Prostate gland (tissue), 2 donors: ENCODE measurements at regions not wholly inside any gene's neighbourhood (a gene's known extent, or its start where the extent isn't known, plus 50 kb on each side); places are given as distances from the start of the nearest gene placed in this dataset.

Source experiments
- DNase-seq: peaks from one replicate; pipeline ENCODE4 v3.0.0-alpha.2; 2019; ENCODE audit warnings: low spot score
- H3K27ac ChIP-seq, 2 donors: fragments of 200-600 bp; sonication (generic); 2 replicates each; pipeline ENCODE4 v1.5.1; 2017 to 2019
- H3K27me3 ChIP-seq: fragments of 200-600 bp; sonication (generic); replicated peaks from 2 replicates; pipeline ENCODE4 v1.5.1; 2019; ENCODE audit not compliant: insufficient read depth
- H3K36me3 ChIP-seq, 2 donors: fragments of 200-600 bp; sonication (generic); 1 replicate in 1 of 2; 2 replicates in 1 of 2; pipeline versions ENCODE4 v1.5.1 to v1.8.1; 2017 to 2019
- H3K4me1 ChIP-seq: fragments of 200-600 bp; sonication (generic); replicated peaks from 2 replicates; pipeline ENCODE4 v1.5.1; 2019
- H3K4me3 ChIP-seq, 2 donors: fragments of 200-600 bp; sonication (generic); 2 replicates each; pipeline ENCODE4 v1.5.1; 2017 to 2019
- H3K9me3 ChIP-seq: fragments of 200-600 bp; sonication (generic); 2 replicates; pipeline ENCODE4 v1.5.1; 2017
- POLR2A ChIP-seq: fragments of 450-650 bp; IDR thresholded peaks from one replicate; pipeline ENCODE4 v1.6.1; 2016; ENCODE audit warnings: antibody characterized with exemption, mild to moderate bottlenecking
- POLR2AphosphoS5 ChIP-seq: sonication (generic); formaldehyde crosslinking; IDR thresholded peaks from one replicate; pipeline ENCODE4 v1.6.1; 2017; ENCODE audit warnings: antibody characterized with exemption
- WGBS: methylation state at CpG from one replicate; pipeline ENCODE4 v1.1.5; 2018; 5-methylcytosine and 5-hydroxymethylcytosine counted together
- intact Hi-C: fragments of 100-400 bp; cut with DNase I; formaldehyde crosslinking; loops from one replicate; pipeline ENCODE4 v1.14.2; 2022
- TF ChIP-seq, protein P1 (sequence below), 4 experiments: fragments of 200-600 bp in 2 of 4; fragments of 450-650 bp in 2 of 4; sonication (generic) in 2 of 4; IDR thresholded peaks; 1 replicate in 3 of 4; 2 replicates in 1 of 4; pipeline ENCODE4 v1.5.1; 2016 to 2019; ENCODE audit warnings: antibody characterized with exemption in 4 of 4, mild to moderate bottlenecking in 2 of 4, moderate library complexity in 2 of 4

DNA sequence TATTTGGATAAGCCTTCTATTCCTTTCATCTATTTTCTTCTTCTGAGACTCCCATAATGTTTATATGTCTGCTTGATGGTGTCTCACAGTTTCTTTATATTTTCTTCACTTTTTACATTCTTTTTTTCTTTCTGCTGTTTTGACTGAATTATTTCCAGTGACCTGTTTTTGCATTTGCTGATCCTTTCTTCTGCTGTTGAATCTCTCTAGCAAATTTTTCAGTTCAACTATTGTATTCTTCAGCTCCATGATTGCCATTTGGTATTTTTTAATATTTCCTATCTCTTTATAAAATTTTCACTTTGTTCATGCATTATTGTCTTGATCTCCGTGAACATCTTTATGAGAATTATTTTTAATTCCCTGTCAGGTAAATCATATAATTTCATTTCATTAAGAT, 122.3 kb upstream of the ST6GALNAC5 start:
- H3K27me3 ChIP-seq, result no peaks in the 10 kb centered on the region
- no peak for TF ChIP-seq POLR2A
- no peak for TF ChIP-seq POLR2AphosphoS5
- TF ChIP-seq, protein P1, sequence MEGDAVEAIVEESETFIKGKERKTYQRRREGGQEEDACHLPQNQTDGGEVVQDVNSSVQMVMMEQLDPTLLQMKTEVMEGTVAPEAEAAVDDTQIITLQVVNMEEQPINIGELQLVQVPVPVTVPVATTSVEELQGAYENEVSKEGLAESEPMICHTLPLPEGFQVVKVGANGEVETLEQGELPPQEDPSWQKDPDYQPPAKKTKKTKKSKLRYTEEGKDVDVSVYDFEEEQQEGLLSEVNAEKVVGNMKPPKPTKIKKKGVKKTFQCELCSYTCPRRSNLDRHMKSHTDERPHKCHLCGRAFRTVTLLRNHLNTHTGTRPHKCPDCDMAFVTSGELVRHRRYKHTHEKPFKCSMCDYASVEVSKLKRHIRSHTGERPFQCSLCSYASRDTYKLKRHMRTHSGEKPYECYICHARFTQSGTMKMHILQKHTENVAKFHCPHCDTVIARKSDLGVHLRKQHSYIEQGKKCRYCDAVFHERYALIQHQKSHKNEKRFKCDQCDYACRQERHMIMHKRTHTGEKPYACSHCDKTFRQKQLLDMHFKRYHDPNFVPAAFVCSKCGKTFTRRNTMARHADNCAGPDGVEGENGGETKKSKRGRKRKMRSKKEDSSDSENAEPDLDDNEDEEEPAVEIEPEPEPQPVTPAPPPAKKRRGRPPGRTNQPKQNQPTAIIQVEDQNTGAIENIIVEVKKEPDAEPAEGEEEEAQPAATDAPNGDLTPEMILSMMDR (IDR thresholded peaks at IDR 0.05), result no peak
- WGBS, result 91% methylated on average over 1 of the region's 1 CpG
- no peaks in the 10 kb centered on the region for H3K36me3 ChIP-seq
- H3K4me1 ChIP-seq, result no peaks in the 10 kb centered on the region
- DNase-seq, result no peak
- H3K9me3 ChIP-seq, result no peaks in the 10 kb centered on the region
- intact Hi-C loops, result no loop called here
- H3K27ac ChIP-seq, result no peak overlapping the region
- H3K4me3 ChIP-seq, result no peak overlapping the region

DNA sequence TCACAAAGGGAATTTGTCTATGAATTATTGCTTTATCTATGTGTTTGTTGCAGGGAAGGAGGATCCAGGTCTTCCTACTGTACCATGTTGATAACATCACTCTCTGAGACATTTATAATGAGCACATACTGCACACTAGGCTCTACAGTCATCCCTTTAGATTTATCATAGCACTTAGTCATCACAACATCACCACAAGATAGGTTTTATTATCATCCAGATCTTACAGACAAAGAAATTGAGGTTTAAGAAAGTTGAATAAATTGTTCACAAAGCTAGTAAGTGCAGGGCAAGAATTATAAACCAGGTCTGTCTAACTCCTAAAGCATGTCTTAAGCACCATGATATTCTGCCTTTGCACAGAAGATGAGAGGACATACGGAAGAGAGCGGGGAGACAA, 121.1 kb upstream of the ST6GALNAC5 start:
- WGBS, result 86% methylated on average over 2 of the region's 2 CpGs
- H3K27ac ChIP-seq, result no peak overlapping the region
- intact Hi-C loops, result no loop called here

DNA sequence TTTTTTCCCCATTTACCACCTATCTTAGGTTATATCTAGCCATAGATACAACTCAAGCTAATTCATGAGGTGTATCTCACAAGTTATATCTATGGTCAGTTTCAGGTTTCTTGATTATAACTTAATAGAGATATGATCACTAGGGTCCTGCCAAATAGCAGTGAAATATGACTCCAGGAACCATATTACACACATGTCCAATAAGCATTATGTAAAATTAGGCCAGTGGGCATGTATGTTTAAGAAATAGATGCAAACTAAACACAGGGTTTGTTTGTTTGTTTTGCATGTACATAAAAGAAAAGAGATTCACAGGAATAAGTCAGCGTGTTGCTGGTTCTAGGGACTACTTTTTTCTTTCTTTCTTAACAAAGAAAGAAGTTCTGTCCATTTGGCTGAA, 112.5 kb upstream of the ST6GALNAC5 start:
- DNase-seq, result no peak
- Histone ChIP-seq H3K27me3 (no peaks in the 10 kb centered on the region), H3K4me1 (peaks cover 2% of the 10 kb centered on the region), H3K36me3 (no peaks in the 10 kb centered on the region), H3K27ac (no peak overlapping the region), H3K9me3 (no peaks in the 10 kb centered on the region), H3K4me3 (no peak overlapping the region)
- 69% methylated on average over 1 of the region's 1 CpG for WGBS
- intact Hi-C loops, result no loop called here
- TF ChIP-seq POLR2AphosphoS5, result no peak
- TF ChIP-seq POLR2A, result no peak
- TF ChIP-seq, protein P1 (IDR thresholded peaks at IDR 0.05), result no peak

More for the DNA sequence above, 121.1 kb upstream of the ST6GALNAC5 start:
- Histone ChIP-seq H3K4me3 (no peak overlapping the region), H3K36me3 (no peaks in the 10 kb centered on the region), H3K27me3 (no peaks in the 10 kb centered on the region), H3K9me3 (no peaks in the 10 kb centered on the region), H3K4me1 (no peaks in the 10 kb centered on the region)
- DNase-seq, result no peak
- TF ChIP-seq POLR2AphosphoS5 (no peak), POLR2A (no peak)
- TF ChIP-seq, protein P1 (IDR thresholded peaks at IDR 0.05), result no peak

DNA sequence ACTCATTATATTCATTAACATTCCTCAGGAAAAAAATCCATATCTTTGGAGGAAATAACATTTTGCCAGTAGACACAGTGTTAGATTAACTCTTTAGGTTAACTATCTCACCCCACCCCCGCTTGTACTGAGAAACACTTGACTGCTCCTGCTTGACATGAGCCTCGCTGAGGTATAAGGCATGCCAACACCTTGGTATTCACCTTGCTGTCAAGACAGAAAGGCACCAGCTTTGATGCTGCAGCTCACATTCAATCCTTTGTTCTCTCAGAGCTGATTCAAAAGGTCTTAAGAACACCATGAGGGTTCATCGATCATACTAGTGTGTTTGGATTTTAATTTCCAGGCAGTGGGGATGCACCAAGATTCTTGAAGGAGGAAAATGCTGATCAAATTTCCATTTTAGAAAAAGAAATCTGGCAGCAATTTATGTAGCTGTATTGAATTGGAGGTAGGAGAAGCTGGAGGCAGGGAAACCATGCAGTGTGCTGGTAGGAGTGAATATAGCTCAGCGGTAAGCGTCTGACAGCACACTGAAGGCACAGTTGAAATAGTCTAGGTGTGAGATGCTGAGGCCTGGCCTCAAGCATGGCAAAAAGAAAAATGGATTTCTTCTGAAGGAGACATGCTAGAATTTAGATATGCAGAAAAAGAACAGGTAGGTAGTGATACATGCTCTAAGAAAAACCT, 108.0 kb upstream of the ST6GALNAC5 start:
- intact Hi-C loops, result no loop called here

DNA sequence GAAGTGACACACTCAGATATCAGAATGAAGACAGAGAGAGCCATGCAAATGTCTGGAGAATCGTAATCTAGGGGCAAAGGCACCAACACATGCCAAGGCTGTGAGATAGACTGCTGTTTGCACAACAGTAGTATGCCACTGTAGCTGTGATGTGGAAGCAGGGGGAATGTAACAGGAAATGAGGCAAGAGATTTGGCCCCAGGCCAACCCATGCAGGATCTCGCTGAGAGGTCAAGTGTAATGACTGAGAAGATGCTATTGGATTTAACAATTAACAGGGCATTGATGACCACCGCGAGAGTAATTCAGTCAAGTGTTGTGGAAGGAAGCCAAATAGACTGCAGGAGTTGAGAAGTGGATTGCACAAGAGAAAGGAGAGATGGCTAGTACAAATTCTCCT, 107.3 kb upstream of the ST6GALNAC5 start:
- 75% methylated on average over 4 of the region's 4 CpGs for WGBS
- no peak for TF ChIP-seq POLR2A
- TF ChIP-seq, protein P1 (IDR thresholded peaks at IDR 0.05), result no peak
- no peak for TF ChIP-seq POLR2AphosphoS5
- no peak for DNase-seq
- Histone ChIP-seq H3K27ac (no peak overlapping the region), H3K4me3 (no peak overlapping the region), H3K9me3 (no peaks in the 10 kb centered on the region), H3K27me3 (no peaks in the 10 kb centered on the region), H3K4me1 (no peaks in the 10 kb centered on the region), H3K36me3 (no peaks in the 10 kb centered on the region)
- intact Hi-C loops, result no loop called here

More for the DNA sequence above, 108.0 kb upstream of the ST6GALNAC5 start:
- no peak overlapping the region for H3K27ac ChIP-seq
- H3K36me3 ChIP-seq, result no peaks in the 10 kb centered on the region
- no peak for DNase-seq
- no peaks in the 10 kb centered on the region for H3K27me3 ChIP-seq
- H3K4me1 ChIP-seq, result no peaks in the 10 kb centered on the region
- WGBS, result 76% methylated on average over 5 of the region's 5 CpGs
- H3K4me3 ChIP-seq, result no peak overlapping the region
- no peaks in the 10 kb centered on the region for H3K9me3 ChIP-seq
- TF ChIP-seq POLR2AphosphoS5, result no peak
